MCF 10A (cell line): ENCODE measurements at regions not wholly inside any gene's neighbourhood (a gene's known extent, or its start where the extent isn't known, plus 50 kb on each side); places are given as distances from the start of the nearest gene placed in this dataset.

Source experiments
- BruUV-seq: library from RNA; stranded (reverse); fragments of 400-500 nt; replicated peaks from 2 replicates; lab custom pipeline; 2021; lab: Mats Ljungman, UMichigan
- CTCF ChIA-PET: fragments of 300-600 bp; sonication (Branson Sonifier 250); formaldehyde crosslinking; extraction: SDS; loops from one replicate; lab custom pipeline; 2021; ENCODE audit warnings: antibody characterized with exemption, inconsistent platforms; lab: Yijun Ruan, JAX
- POLR2A ChIA-PET: fragments of 300-600, 350-650 bp; sonication (Branson Sonifier 250); formaldehyde crosslinking; extraction: SDS; loops from one replicate; lab custom pipeline; 2020; ENCODE audit warnings: antibody characterized with exemption, inconsistent platforms; lab: Yijun Ruan, JAX
- DNase-seq: peaks from one replicate; pipeline ENCODE4 v3.0.0-alpha.2; 2018; ENCODE audit not compliant: unreplicated experiment
- H3K27ac Mint-ChIP-seq: one replicate; pipeline ENCODE4 v1.8.0; 2022; ENCODE audit warnings: mild to moderate bottlenecking, low read depth, mixed read lengths; ENCODE audit not compliant: unreplicated experiment
- H3K27me3 Mint-ChIP-seq: one replicate; pipeline ENCODE4 v1.8.0; 2022; ENCODE audit warnings: mixed read lengths; ENCODE audit not compliant: insufficient read depth, unreplicated experiment
- H3K36me3 Mint-ChIP-seq: one replicate; pipeline ENCODE4 v1.8.0; 2022; ENCODE audit warnings: mild to moderate bottlenecking, moderate library complexity, mixed read lengths; ENCODE audit not compliant: insufficient read depth, unreplicated experiment
- H3K4me1 Mint-ChIP-seq: one replicate; pipeline ENCODE4 v1.8.0; 2022; ENCODE audit warnings: mixed read lengths; ENCODE audit not compliant: insufficient read depth, unreplicated experiment
- H3K4me3 Mint-ChIP-seq: one replicate; pipeline ENCODE4 v1.8.0; 2022; ENCODE audit warnings: mild to moderate bottlenecking, moderate library complexity, mixed read lengths; ENCODE audit not compliant: unreplicated experiment
- H3K9me3 Mint-ChIP-seq: one replicate; pipeline ENCODE4 v1.8.0; 2022; ENCODE audit warnings: mixed read lengths; ENCODE audit not compliant: unreplicated experiment
- CTCF ChIP-seq: fragments of 200-600 bp; IDR thresholded peaks from one replicate; pipeline ENCODE4 v1.8.0; 2022; ENCODE audit warnings: antibody characterized with exemption, mild to moderate bottlenecking; ENCODE audit not compliant: unreplicated experiment
- intact Hi-C: fragments of 100-400 bp; cut with micrococcal nuclease; formaldehyde crosslinking; loops from 2 replicates; pipeline ENCODE4 v1.14.1; 2022

GRCh38 chr2:16013359-16013911 lies 73.1 kb downstream of the MYCN start:
- BruUV-seq: no TSS peak
- POLR2A ChIA-PET: interaction anchor here (1.2 kb wide), 1 partner anchor 9 kb away, joined by 3 read pairs; no protein-coding TSS in a partner anchor
- H3K4me3 Mint-ChIP-seq: no peak overlapping the region
- intact Hi-C loops: no loop called here
- no peaks in the 10 kb centered on the region for H3K9me3 Mint-ChIP-seq
- no peaks in the 10 kb centered on the region for H3K4me1 Mint-ChIP-seq
- no peak for DNase-seq
- CTCF ChIA-PET: no interaction called here
- no peak overlapping the region for H3K27ac Mint-ChIP-seq
- H3K36me3 Mint-ChIP-seq: no peaks in the 10 kb centered on the region
- peaks cover 13% of the 10 kb centered on the region for H3K27me3 Mint-ChIP-seq
- TF ChIP-seq CTCF: no peak

GRCh38 chr2:16012626-16013358 lies 72.4 kb downstream of the MYCN start:
- ChIA-PET POLR2A (interaction anchor here (1.2 kb wide), 1 partner anchor 10 kb away, joined by 3 read pairs; no protein-coding TSS in a partner anchor), CTCF (no interaction called here)
- Mint-ChIP-seq H3K36me3 (no peaks in the 10 kb centered on the region), H3K4me1 (no peaks in the 10 kb centered on the region), H3K9me3 (no peaks in the 10 kb centered on the region), H3K27ac (no peak overlapping the region), H3K4me3 (no peak overlapping the region), H3K27me3 (peaks cover 13% of the 10 kb centered on the region)
- DNase-seq: no peak
- no TSS peak for BruUV-seq
- TF ChIP-seq CTCF: no peak
- intact Hi-C loops: no loop called here

GRCh38 chr2:16012029-16012596 lies 71.8 kb downstream of the MYCN start:
- H3K9me3 Mint-ChIP-seq: no peaks in the 10 kb centered on the region
- H3K36me3 Mint-ChIP-seq: no peaks in the 10 kb centered on the region
- TF ChIP-seq CTCF: no peak
- no peak for DNase-seq
- H3K27me3 Mint-ChIP-seq: peaks cover 13% of the 10 kb centered on the region
- CTCF ChIA-PET: no interaction called here
- no peaks in the 10 kb centered on the region for H3K4me1 Mint-ChIP-seq
- H3K27ac Mint-ChIP-seq: no peak overlapping the region
- no peak overlapping the region for H3K4me3 Mint-ChIP-seq
- intact Hi-C loops: no loop called here
- POLR2A ChIA-PET: no interaction called here
- BruUV-seq: no TSS peak

- Mint-ChIP-seq H3K27me3 (peaks cover 13% of the 10 kb centered on the region), H3K27ac (no peak overlapping the region), H3K9me3 (no peaks in the 10 kb centered on the region), H3K4me3 (no peak overlapping the region), H3K36me3 (no peaks in the 10 kb centered on the region), H3K4me1 (no peaks in the 10 kb centered on the region)
- ChIA-PET CTCF (interaction anchor here (0.5 kb wide), 1 partner anchor 75 kb away, joined by 3 read pairs; no protein-coding TSS in a partner anchor), POLR2A (no interaction called here)
- intact Hi-C loops: no loop called here
- no peak for TF ChIP-seq CTCF
- no TSS peak for BruUV-seq
- DNase-seq: no peak
These were observed 71.2 kb downstream of the MYCN start for GRCh38 chr2:16011621-16011960.
